ENCODE measurements at regions not wholly inside any gene's neighbourhood (a gene's known extent, or its start where the extent isn't known, plus 50 kb on each side); places are given as distances from the start of the nearest gene placed in this dataset.
"Not testable (repeated sequence)": the region's sequence is repeated elsewhere in the genome, so short reads cannot be mapped to it uniquely, and the experiment has no call there.

DNA sequence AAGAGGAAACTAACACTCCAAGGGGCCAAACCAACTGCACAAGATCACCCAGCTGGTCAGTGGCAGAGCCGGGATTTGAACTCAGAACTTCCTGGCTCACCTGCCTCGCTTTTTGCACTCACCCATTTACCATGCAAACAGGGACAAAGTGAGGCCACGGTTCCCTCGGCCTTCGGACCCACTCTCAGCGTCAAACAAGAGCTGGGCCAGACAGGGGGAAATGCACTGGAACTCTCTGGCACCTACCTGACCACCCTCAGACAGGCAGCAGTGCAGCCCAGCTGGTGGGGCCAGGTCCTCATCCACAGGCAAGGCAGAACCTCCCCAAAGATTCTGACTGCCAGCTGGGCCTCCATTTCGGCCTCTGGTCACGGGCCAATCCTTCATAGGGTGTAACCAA is 93.7 kb upstream of the SRSF6 start:
- no peak for DNase-seq (ENCODE audit: low read depth in 2 of 2)

DNA sequence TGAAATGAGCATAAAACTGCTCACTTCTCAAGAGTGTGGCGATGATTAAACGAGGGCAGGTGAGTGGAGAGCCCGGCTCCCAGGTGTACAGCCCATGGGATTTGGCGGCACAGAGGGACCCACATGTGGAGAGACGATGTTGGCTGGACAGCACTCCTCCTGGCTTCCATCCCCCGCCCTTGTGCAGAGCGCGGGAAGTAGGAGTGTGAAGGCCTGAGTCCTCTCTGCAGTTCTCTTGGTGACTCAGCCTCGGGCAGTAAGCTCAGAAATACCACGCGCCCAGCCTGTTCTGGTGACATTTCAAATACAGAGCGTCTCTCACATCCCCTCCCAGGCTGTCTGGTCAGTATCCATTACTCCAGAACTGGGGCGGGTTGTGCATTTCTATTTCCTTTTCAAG is 94.2 kb upstream of the SRSF6 start:
- no peak for DNase-seq (ENCODE audit: low read depth in 2 of 2)

DNA sequence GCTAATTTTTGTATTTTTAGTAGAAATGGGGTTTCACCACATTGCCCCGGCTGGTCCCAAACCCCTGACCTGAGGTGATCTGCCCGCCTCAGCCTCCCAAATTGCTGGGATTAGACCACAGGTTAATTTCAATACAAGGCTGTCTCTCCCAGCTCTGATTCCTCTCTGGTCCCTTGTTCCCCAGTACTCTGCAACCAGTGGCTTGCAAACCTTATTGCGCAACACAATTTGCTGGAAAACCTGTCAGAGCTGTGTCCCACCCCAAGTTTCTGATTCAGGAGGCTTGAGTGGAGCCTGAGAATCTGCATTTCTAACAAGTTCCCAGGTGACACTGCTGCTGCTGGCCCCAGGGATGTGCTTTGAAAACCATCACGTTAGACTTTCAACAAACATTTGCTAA is 96.2 kb upstream of the SRSF6 start:
- no peak for DNase-seq (ENCODE audit: low read depth in 2 of 2)

DNA sequence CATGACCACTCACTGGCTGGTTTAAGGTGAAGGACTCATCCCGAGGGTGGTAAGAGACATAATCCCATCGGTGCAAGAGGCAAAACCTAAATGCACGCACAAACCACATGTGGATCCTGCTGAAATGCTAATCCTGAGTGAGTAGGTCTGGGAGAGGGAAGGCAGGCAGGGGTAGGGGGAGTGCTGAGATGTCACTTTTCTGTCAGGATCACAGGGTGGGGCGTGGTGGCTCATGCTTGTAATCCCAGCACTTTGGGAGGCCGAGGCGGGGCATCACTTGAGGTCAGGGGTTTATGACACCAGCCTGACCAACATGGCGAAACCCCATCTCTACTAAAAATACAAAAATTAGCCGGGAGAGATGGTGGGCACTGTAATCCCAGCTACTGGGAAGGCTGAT is 97.7 kb upstream of the SRSF6 start:
- no peak for DNase-seq (ENCODE audit: low read depth in 2 of 2)

DNA sequence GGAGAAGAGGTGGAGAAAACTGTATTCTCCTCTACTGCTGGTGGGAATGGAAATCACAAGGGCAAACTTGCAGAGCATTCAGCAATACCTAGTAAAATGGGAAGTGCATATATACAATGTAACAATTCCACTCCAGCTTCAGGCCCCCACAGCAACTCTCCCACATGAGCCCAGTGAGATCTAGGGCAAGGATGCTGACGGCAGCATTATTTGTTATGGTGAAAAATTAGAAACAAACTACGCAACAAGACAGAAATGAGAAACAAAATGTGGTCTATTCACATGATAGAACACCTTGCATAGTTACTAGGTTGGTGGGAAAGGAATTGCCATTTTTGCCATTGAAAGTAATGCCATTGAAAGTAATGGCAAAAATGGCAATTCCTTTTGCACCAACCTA is 98.9 kb upstream of the SRSF6 start:
- no peak for DNase-seq (ENCODE audit: low read depth in 2 of 2)

DNA sequence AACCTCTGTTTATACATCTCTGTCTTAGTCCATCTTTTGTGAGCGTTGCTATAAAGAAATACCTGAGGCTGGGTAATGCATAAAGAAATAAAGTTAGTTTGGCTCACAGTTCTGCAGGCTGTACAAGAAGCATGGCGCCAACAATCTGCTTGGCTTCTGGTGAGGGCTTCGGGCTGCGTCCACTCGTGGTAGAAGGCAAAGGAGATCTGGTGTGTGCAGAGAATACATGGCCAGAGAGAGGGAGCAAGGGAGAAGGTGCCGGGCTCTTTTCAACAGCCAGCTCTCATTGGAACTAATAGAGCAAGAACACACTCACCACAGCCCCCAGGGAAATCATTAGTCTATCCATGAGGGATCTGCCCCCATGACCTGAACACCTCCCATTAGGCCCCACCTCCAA is 100.3 kb upstream of the SRSF6 start:
- no peak for DNase-seq (ENCODE audit: low read depth in 2 of 2)

DNA sequence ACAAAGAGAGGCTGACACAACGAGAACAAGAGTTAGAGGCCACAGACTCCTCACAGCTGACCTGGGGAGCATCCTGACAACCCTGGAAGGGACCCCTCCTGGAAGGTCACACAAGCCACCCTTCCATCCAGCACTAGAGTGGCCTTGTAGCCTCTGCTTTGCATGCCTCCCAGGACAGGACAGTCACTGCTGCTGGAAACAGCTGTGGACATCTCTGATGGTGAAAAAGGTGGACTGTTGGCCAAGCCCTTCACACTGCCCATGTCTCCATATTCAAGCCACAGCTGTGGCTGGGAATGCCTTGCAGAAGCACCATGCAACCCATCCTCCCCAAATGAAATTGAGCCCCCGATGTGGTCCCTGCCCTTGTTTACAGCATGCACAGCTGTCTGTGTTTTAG is 102.1 kb upstream of the SRSF6 start:
- no peak for DNase-seq (ENCODE audit: low read depth in 2 of 2)

DNA sequence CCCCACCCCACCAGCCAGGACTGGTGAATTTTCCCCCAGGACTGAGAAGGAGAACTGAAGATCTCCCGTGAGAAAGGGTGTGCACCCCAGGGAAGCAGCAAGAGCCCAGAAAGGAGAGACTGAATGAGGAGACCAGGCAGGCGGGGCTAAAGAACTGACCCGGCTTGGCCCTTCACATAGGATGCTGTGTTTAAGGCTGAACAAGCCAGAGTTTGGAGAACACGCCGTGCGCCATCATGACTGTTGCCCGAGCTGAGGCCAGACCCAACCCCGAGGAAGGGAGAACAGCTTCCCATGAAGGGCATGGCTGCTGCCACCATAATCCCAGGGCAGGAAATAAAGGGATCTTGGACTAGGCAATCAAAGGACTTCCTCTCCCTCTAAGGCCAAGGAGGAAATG is 104.7 kb upstream of the SRSF6 start:
- DNase-seq (ENCODE audit: low read depth in 2 of 2): no peak

DNA sequence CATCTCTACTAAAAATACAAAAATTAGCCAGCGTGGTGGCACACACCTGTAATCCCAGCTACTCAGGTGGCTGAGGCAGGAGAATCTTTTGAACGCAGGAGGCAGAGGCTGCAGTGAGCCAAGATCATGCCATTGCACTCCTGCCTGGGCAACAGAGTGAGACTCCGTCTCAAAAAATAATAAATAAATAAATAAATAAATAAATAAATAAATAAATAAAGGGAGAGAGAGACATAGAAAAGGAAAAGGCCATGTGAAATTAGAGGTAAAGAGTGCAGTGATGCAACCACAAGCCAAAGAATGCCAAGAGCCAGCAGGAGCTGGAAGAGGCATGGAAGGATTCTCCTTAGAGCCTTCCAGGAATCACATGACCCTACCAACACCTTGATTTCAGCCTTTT is 107.0 kb upstream of the SRSF6 start:
- DNase-seq (ENCODE audit: low read depth in 2 of 2): not testable (repeated sequence)

DNA sequence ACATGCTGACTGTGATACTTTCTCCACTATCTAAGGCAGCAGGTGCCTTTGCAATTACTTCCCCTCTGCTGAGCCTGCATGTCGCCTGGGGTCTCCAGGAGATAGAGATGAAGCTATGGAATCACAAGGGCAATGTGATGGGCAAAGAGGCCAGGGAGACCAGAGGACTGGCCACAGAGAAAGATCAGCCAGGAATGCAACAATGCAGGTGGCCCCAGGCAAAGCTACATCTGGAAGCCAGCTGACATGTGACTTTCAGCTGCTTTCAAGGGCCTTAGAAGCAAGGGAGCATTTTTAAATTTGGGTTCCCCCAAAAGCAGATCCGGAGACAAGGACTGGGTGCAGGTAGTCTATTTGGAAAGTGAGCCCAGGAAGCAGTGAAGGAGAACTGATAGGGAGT is 107.9 kb upstream of the SRSF6 start:
- DNase-seq (ENCODE audit: low read depth in 2 of 2): no peak

DNA sequence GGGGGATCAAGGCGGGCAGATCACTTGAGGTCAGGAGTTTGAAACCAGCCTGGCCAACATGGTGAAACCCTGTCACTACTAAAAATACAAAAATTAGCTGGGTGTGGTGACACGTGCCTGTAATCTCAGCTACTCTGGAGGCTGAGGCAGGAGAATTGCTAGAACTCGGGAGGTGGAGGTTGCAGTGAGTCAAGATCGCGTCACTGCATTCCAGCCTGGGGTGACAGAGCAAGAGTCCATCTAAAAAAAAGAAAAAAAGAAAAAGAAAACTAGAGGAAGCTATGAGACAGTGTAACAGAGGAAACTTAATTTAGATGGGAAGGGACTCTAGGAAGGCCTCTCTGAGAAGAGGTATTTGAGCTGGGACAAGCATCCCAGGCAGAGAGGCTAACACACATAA is 109.9 kb upstream of the SRSF6 start:
- DNase-seq (ENCODE audit: low read depth in 2 of 2): not testable (repeated sequence)

DNA sequence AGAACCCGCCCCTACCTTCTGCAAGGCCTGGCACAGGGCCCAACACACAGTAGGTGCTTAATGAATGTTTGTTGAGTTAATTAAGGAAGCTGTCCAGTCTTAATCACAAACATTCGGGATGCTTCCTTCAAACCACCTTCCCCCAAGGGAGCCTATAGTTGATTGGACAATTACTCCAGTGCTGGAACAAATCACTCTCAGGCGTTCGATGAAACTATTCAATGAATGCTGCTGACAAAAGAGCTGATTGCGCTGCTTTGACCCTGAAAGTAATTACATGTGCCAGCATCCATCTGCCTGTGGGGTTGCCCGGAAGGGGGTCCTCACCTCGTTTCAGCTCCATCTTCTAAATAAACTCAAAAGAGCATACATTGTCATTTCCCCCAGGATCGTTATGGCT is 112.0 kb upstream of the SRSF6 start:
- no peak for DNase-seq (ENCODE audit: low read depth in 2 of 2)

DNA sequence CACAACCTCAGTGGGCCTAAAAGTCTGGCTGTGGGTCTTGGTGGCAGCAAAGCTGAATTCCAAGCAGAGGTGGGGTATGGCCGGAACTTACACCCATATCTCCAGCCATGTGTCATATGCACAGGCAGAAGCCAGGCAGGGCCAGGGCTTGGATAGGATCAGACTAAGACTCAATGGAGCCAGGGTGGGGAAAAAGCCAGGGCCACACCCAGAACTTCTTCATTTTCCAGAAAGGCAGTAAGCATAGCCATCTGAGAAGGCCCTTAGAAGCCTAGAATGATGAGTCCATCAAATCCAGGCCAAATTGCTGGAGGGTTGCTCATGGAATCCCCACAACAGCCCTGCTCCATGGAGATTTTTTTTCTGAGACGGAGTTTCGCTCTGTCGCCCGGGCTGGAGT is 116.2 kb upstream of the SRSF6 start:
- no peak for DNase-seq (ENCODE audit: low read depth in 2 of 2)

DNA sequence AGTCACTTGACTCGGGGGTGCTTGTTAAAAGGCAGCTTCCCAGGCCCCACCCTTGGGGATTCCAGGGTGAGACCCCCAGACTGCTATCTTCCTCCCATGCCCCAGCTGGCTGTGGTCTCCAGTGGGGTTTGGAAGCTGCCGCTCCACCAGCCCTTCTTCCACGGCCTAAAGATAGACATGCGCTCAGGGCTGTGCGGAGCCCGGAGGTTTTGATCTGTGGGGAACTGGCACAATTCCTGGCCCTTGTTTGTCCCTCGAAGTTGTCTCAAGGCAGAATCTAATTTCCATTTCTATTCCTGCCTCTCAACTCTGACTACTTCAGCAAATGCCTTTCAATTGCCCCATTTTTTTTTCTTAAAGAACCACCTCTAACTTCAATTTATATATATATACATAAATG is 120.7 kb upstream of the SRSF6 start:
- DNase-seq (ENCODE audit: low read depth in 2 of 2): no peak

DNA sequence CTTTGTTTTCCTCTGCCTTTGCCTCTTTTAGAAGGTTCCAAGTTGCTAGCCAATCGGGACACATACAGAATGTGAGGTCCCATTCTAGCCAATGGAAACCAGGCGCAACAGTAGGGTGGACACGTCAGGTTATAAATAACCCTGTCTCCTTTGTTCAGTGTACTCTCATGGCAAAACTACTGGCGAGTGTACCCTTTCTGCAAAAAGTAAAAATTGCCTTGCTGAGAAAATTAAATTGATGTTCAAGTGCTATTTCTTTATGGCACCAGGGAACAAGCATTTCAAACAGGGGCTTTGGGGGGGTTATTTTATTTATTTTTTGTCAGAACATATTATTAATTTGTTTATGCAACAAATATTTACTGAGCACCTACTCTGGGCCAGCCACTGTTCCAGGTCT is 123.6 kb upstream of the SRSF6 start:
- no peak for DNase-seq (ENCODE audit: low read depth in 2 of 2)

DNA sequence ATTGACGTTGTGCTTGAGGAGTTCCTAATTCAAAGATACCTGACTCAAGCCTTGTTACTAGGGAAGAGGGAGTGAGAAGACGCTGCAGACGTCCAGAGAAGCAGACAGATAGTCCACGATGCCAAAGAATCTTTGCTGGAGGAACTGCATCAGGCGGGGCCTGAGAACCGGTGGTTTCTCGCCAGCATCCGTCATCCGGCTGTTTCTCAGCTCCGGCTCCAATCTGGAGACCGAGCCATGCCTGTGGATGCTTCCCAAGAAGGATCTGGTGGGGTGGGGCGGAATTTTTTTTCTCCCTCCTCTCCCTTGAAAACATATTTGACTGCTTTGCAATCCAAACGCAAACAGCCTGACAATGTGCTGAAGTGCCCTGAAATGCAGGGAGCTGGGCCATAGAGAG is 125.8 kb upstream of the SRSF6 start:
- DNase-seq (ENCODE audit: low read depth in 2 of 2): no peak

DNA sequence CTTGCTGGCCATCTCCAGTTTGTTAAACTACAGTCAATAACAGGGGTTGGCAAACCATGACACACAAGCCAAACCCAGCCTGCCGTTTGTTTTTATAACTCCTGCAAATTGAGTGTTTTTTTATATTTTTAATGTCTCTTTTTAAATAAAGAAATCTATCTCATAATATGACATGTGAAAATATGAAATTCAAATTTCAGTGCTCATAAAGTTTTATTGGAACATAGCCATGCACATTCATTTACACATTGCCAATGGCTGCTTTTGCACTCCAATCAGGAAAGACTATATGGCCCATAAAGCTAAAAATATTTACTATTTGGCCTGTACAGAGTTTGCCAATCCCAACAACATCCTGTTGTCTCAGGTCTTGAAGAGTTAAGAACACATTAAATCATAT is 129.0 kb upstream of the SRSF6 start:
- no peak for DNase-seq (ENCODE audit: low read depth in 2 of 2)

DNA sequence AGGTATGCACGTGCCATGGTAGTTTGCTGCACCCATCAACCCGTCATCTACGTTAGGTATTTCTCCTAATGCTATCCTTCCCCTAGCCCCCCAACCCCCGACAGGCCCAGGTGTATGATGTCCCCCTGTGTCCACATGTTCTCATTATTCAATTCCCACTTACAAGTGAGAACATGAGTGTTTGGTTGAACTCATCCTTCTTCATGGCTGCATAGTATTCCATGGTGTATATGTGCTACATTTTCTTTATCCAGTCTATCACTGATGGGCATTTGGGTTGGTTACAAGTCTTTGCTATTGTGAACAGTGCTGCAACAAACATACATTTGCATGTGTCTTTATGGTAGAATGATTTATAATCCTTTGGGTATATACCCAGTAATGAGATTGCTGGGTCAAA is 130.5 kb upstream of the SRSF6 start:
- DNase-seq (ENCODE audit: low read depth in 2 of 2): not testable (repeated sequence)

DNA sequence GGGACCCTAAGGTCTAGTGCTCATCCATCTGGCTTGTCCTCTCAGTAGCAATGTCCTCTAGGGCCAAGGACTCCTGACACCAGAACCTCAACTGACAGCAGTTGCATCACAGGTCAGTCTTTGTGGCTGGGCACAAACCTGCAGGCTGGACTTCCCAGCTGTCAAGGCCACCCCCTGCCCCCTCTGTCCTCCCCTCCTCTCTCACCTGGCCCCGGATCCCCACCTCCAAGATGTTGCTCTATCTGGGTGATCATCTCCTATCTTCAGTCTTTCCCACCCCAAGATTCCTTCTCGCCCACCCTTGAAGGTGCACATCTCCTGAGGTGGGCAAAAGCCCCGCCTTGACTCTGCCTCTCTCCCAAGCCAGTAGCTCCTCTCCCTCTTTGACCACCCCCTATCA is 131.8 kb upstream of the SRSF6 start:
- no peak for DNase-seq (ENCODE audit: low read depth in 2 of 2)

DNA sequence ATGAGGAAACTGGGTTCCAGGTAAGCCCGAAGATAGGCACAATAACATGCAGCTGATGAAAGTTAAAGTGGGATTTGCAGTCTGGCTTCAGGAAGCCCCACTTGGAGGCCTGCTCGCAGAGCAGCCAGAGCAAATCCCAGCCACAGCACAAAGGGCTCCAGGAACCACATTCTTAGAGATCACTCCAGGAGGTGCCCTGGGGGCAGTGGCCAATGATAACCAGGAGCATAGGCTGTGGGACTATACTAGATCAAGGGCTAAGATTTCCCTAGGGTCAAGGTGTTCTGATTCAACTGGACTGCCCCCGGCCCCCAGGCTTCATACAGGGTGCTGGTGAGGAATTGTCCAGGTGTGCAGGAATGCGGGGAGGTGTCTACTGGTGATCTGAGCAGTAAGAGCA is 133.9 kb upstream of the PTPRT start:
- no peak for DNase-seq (ENCODE audit: low read depth in 2 of 2)

DNA sequence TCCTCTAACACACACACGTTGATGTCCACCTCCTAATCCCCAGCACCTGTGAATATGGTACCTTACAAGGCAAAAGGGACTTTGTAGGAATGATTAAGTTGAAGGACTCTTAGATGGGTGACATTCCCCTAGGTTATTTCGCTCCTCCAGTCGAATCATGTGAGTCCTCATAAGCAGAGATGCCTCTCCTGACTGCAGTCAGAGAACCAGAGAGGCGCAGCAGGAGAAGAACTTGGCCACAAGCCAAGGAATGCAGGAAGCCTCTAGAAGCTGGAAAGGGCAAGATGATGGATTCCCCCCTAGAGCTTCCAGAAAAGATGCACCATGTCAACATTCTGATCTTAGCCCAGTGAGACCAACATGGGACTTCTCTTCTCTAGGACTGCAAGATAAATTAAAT is 133.1 kb upstream of the PTPRT start:
- DNase-seq (ENCODE audit: low read depth in 2 of 2): no peak

DNA sequence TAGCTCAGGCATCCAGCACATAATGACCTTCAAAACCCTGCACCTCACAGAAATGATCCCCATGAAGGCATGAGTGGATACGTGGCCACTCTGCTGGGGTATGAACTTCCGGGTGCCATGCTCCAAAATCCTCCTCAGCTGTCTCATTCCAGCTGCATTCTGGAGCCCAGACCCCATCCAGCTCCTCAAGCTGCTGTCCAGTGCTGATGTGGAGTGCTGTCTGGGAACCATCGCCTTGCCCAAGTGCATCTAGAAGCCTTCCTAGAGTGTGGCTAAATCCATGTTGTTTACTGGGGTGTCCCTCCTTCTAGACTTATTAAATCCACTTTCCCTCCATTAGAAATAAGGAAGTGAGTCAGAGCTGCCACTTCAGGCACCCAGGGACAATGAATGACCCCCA is 130.8 kb upstream of the PTPRT start:
- no peak for DNase-seq (ENCODE audit: low read depth in 2 of 2)

DNA sequence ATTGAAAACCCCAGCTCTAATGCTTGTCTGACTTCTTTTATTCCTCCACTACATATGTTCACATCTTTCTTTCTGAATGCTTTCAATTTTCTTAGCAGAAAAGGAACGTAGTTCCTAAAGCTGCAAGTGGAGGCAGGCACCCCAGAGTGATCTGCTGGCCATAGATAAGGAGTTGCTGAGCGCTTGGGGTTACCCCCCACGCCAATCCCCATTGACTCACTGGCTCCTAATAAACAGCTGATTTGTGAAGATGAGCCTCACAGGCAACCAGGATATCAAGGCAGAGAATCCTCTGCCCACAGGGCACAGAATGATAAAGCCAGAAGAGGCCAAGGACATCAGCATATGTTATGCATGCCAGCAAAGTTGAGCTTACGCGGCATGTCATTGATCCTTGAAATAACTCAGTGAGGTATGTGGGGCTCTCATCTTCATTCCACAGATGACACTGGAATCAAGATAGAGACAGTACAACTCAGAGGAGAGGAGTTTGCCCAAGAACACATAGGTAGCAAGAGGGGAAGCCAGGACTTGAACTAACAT is 129.1 kb upstream of the PTPRT start:
- DNase-seq (ENCODE audit: low read depth in 2 of 2): no peak

DNA sequence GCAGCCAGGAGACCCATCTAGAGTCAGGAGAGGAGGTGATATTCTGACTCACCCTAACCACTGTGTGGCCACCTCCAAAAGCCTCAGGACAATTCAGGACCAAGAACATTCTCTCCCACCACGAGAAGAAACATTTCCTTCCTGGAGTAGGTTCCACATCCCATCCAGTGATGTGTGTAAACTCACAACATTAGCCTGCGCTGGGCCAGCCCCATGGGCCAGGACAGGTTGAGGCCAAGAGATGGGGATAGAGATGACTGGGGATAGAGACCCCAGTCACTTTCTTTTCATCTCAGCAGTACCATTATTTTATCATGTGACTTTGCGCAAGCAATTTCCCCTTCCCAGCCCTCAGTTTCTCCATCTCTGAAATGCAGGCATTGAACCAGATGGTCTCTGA is 126.6 kb upstream of the PTPRT start:
- no peak for DNase-seq (ENCODE audit: low read depth in 2 of 2)

DNA sequence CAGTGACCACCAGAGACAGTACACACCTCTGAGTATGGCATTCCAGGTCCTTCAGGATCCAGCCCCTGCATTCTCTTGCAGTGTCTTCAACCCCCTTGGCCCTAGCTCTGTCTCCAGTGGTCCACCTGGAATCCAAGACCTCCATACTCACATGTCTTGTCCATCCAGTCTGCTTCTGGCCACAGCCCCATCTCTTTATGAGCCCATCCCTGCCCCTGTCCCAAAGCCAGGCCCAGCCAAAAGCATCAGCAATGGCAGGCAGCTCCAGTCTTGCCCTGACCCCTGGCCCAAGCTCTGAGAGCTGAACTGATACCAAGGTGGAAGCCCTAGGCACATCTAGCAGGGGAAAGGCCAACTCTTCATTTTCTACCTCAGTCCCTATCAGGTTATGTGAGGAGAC is 119.6 kb upstream of the PTPRT start:
- no peak for DNase-seq (ENCODE audit: low read depth in 2 of 2)
